Left forelimb (tissue), 1 donor: ENCODE measurements at regions not wholly inside any gene's neighbourhood (a gene's known extent, or its start where the extent isn't known, plus 50 kb on each side); places are given as distances from the start of the nearest gene placed in this dataset.
A peak's percentile ranks its signal among the peaks of the same experiment; 100 is the strongest.

Source experiments
- DNase-seq: peaks from one replicate; pipeline ENCODE4 v3.0.0-alpha.2; 2018; ENCODE audit warnings: low spot score

GRCh38 chr10:31081937-31082840, 50.5 kb upstream of the ZNF438 start:
- no peak for DNase-seq

GRCh38 chr10:31083765-31084184, 52.1 kb upstream of the ZNF438 start:
- DNase-seq: no peak

- no peak for DNase-seq
Measured at GRCh38 chr10:31087011-31087410, 55.3 kb upstream of the ZNF438 start.

GRCh38 chr10:31087851-31088250, 56.2 kb upstream of the ZNF438 start:
- no peak for DNase-seq

- DNase-seq: no peak
Measured at GRCh38 chr10:31090894-31091607, 59.4 kb upstream of the ZNF438 start.

- no peak for DNase-seq
Measured at GRCh38 chr10:31095677-31096560, 64.3 kb upstream of the ZNF438 start.

GRCh38 chr10:31098046-31098445, 66.4 kb upstream of the ZNF438 start:
- DNase-seq: no peak

GRCh38 chr10:31099094-31099493, 67.4 kb upstream of the ZNF438 start:
- no peak for DNase-seq

GRCh38 chr10:31099664-31100063, 68.0 kb upstream of the ZNF438 start:
- no peak for DNase-seq

GRCh38 chr10:31100115-31100601, 68.5 kb upstream of the ZNF438 start:
- no peak for DNase-seq

GRCh38 chr10:31100662-31101061, 69.0 kb upstream of the ZNF438 start:
- no peak for DNase-seq

GRCh38 chr10:31101123-31101522, 69.5 kb upstream of the ZNF438 start:
- DNase-seq: no peak

GRCh38 chr10:31102421-31102820, 70.8 kb upstream of the ZNF438 start:
- DNase-seq: no peak

- DNase-seq: peak; percentile 65
Measured at GRCh38 chr10:31103112-31103511, 71.4 kb upstream of the ZNF438 start.

- no peak for DNase-seq
Measured at GRCh38 chr10:31112961-31113360, 81.3 kb upstream of the ZNF438 start.

- DNase-seq: no peak
Measured at GRCh38 chr10:31116226-31116625, 84.6 kb upstream of the ZNF438 start.

GRCh38 chr10:31118556-31118955, 86.9 kb upstream of the ZNF438 start:
- DNase-seq: no peak

- DNase-seq: no peak
Measured at GRCh38 chr10:31120392-31120791, 88.7 kb upstream of the ZNF438 start.

GRCh38 chr10:31120961-31121685, 89.5 kb upstream of the ZNF438 start:
- DNase-seq: no peak

- no peak for DNase-seq
Measured at GRCh38 chr10:31121757-31122577, 90.3 kb upstream of the ZNF438 start.
